GM18870 (cell line): ENCODE measurements at regions not wholly inside any gene's neighbourhood (a gene's known extent, or its start where the extent isn't known, plus 50 kb on each side); places are given as distances from the start of the nearest gene placed in this dataset.
"Not testable (repeated sequence)": the region's sequence is repeated elsewhere in the genome, so short reads cannot be mapped to it uniquely, and the experiment has no call there.

ENCODE experiments used
- ATAC-seq: cut with Tn5 transposase; IDR thresholded peaks from one replicate; pipeline ENCODE4 v1.9.1; 2021; ENCODE audit warnings: moderate library complexity; ENCODE audit not compliant: unreplicated experiment

DNA sequence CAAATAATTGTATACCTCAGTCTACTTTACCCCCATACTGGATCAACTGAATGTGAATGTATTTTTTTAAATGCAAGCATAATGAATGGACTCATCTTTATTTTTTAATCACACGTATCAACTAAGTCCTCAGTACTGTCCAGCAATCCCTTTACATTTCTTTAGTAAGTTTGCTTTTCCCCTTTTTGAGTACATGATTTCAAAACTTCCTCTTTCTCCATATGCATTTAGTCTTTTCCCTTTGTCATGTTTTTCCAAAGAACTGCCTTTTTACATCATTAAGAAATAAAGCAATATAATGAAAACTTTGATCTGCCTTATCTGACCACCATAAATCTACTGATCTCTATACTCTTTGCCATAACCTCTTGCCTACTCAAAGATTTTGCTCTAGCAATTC, 182.5 kb upstream of the AKR1E2 start:
- ATAC-seq, result no peak

GRCh38 chr10:4639960-4640359, 186.0 kb upstream of the AKR1E2 start:
- ATAC-seq, result no peak

DNA sequence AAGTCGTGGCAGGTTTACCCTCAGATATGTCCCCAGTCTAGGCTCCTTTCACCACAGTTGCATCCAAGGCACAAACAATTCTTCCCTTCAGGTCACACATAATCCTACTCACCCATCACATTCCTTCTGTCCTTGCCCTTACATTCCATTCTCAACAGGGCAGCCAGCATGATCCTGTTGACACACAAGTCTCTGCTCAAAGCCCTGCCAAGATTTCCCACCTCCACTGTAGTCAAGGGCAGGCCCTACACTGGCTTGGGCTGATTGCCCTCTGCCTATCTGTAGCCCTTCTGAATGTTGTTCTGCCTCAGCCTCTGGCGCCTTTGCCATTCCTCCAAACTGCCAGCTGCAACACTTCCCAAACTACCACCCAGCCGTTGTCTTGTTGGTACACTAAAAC, 187.9 kb upstream of the AKR1E2 start:
- ATAC-seq, result no peak

DNA sequence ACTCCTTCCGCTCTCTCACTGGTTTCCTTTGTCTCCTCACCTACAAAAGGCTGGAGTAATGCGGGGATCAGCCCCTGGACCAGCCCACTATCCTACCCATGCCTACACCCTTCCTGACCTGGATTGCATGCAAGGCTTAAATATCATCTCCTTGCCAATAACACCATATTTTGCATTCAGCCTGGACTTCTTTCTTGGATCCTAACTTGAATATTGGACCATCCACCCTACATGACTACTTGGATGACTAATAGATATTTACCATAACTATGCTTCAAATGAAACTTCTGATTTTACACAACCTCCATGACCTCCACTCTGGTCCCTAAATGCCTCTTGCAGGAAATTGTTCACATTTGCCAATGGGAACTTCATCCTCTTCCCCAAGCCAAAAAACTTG, 188.3 kb upstream of the AKR1E2 start:
- no peak for ATAC-seq

- no peak for ATAC-seq
These were observed 190.1 kb upstream of the AKR1E2 start for GRCh38 chr10:4635883-4636282.

- ATAC-seq, result no peak
These were observed 190.6 kb upstream of the AKR1E2 start for GRCh38 chr10:4635388-4635787.

- ATAC-seq, result no peak
These were observed 192.2 kb upstream of the AKR1E2 start for GRCh38 chr10:4633776-4634175.

- no peak for ATAC-seq
These were observed 192.8 kb upstream of the AKR1E2 start for GRCh38 chr10:4633186-4633585.

DNA sequence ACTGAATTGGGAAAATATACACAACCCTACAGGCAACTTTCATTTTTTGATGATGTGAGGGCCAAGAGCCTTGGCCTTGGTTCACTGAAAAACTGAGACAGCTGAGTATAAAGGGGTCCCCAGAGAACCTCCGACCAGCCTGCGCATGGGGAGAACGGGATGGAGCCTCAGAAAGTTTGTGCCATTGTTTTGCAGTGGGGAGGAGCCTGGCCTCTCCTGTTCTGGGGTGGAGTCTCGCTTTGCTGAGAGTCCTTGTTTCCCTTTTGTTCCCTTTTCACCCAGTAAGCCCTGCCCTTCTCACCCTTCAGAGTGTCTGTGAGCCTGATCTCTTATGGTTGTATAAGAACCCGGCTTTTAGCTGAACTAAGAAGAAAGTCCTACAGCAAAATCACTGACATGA, 193.2 kb upstream of the AKR1E2 start:
- no peak for ATAC-seq

DNA sequence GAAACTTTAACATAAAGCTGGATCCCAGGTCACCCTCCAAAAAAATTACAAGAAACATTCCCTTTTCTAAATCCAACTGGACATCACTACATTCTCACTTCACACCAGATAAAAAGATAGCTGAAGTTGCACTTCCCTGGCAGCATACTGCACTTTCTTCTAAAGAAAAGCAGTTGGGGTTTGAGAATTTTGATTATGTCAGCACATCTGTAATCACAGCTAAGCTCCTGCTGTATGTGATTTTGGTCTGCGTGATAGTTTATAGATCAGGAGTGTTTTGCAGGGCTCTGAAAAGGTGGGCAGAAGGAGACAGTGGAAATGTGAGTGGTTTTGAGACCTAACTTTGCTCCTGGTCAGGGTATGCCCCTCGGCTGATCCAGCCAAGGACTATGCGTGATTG, 199.1 kb upstream of the AKR1E2 start:
- ATAC-seq, result no peak

DNA sequence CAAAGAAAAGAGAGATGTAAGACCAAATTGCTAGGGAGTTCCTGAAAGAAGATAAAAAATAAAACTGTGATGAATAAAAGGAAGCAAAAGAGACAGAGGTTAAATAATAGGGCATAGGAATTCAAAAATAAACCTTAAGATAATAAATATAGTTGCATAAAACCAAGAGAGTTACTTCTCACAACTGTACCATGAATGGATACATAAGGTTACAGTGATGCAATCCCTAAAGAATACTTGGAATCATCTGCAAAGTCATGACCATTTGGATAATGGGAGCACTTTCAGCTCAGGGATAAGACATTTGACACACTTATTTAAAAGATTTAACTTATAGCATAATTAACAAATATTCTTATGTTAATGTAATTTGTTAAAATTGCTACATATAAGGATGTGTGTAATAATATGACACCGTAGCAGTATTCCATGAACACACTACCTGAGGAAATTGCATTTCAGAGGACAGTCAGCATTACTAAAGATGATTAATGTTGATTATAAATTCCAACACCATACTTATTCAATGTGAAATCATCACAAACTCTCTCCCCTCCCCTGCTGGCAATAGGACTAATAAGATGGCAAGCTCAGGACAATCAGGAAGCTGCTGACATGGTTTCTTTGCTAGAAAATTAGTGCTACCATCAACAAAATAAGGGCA, 202.1 kb upstream of the AKR1E2 start:
- no peak for ATAC-seq

DNA sequence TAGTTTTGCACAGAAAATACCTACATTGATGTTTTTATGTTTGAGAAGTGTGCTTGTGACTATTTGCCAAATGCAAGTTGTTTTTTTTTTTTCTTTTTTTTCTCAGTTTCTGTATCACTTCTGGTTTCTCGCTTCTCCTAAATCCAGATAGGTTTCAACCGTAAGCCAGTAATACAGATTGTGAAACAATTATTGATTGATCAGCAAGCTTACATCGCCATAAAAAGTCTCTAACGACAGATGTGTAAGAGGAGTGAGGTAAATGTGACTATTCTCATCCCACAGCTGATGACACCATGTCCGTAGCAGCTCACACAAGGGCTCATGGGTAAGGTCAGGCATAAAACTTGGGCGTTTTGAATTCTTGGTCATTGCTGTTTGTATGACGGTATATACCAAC, 202.8 kb upstream of the AKR1E2 start:
- ATAC-seq, result no peak

DNA sequence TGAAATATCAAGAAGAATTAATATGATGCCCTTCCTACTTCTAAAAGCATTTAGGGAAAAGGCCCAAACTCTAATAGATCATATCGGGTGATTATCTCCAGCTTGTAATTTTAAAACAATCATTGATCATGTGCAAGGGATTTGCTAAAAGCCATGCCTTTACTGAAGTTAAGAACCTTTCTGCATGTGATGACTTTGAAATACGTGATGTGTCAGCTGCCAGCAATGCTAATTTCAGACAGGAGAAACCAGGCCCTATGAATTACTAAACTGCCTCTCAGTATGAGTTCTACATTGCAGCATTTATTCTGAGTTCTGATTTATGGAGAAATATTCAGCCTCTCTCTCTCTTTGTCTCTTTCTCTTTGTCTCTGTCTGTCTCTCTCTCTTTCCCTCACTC, 203.6 kb upstream of the AKR1E2 start:
- ATAC-seq, result no peak

DNA sequence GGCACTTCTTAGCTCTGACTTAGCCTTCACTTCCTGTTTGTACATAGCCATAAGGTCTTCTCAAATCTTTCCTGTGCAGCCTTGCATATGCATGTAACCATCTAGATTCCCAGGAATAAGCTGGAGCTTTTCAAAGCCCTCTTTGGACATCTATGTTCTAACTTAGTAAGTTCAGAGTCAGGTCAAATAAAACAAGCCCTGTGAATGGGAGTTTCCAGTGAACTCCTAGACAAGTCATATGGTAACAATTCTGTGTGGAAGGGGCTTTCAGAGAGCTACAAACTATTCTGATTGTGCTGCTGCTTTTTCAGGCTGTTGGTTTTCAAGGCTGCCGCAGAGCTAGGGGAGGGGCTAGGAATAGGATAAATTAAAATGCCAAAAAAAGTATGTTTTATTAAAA, 208.4 kb upstream of the AKR1E2 start:
- no peak for ATAC-seq

DNA sequence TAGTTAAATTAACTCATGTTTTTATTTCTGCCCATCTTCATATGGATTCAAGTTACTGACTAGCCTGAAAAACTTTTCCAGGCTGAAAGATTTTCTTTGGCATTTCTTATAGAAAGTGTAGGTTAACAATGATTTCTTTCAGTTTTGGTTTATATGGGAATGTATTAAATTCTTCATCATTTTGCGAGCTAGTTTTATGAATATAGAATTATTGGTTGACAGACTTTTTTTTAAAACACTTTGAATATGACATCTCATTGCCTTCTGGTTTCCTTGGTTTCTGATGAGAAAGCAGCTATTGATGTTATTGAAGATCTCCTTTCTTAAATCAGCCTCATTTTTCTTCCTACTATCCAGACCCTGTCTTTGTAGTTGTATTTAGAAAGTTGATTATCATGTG, 211.0 kb upstream of the AKR1E2 start:
- no peak for ATAC-seq

DNA sequence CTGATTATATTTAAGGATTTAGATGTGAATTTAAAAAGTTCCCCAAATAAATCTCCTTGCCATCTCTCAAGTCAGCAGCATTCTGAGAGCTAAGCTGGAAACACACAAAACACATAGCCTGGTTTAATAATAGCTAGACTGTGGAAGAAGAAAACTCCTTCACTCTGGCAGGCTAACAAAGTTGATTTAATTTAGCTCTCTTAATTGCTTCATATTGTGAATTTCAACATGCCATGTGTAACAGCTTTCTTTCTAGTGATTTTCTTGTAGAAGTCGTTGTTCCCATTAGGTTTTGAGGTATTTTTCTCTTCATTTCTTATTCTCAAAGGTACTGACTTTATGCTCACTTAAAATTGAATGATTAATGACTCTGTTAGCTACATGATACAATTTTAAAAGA, 216.8 kb upstream of the AKR1E2 start:
- no peak for ATAC-seq

DNA sequence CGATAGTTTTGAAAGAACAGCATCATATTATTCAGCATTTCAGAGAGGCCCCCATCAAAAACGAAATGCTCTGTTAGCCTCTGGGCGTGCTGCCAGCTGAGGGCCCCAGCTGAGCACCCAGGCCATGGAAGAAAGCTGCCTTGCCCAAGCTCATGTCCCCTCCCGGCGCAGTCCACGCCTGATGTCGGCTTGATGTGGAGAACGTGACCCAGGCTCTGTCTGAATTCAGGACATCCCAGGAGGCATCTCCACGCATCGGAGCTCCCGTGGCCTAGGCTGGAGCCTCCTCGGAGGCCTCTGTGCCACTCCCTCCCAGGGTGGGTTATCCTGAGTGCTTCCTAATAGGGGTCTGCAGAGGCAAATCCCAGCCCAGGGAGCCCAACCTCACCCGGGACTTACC, 218.3 kb upstream of the AKR1E2 start:
- ATAC-seq, result no peak

DNA sequence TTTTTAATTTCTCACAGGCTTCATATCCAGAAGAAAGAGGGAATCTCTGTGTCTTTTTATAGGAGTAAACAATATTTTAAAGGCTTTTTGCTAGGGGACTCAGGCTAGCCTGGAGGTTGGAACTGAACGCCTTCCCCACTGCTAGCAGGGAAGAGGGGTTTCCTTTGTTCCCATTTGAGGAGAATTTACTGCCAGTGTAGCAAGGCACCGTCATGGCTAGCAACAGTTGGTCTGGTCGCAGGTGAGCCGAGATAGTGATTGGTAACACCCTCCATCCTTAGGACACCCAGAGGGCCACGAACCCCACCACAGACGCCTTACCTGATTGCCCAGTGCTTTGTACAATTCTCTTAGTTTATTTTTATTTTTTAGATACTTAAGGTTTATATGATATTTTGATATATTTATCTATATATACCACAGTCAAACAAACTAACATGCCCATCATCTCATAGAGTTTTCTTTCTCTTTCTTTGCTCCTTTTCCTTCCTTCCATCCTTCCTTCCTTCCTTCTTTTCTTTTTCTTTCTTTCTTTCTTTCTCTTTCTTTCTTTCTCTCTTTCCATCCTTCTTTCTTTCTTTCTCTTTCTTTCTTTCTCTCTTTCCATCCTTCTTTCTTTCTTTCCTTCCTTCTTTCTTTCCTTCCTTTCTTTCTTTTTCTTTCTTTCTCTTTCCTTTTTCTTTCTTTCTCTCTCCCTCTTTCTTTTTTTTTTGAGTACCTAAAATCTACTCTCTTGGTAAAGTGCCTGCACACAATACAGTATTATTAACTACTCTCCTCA, 219.0 kb upstream of the AKR1E2 start:
- ATAC-seq, result no peak

DNA sequence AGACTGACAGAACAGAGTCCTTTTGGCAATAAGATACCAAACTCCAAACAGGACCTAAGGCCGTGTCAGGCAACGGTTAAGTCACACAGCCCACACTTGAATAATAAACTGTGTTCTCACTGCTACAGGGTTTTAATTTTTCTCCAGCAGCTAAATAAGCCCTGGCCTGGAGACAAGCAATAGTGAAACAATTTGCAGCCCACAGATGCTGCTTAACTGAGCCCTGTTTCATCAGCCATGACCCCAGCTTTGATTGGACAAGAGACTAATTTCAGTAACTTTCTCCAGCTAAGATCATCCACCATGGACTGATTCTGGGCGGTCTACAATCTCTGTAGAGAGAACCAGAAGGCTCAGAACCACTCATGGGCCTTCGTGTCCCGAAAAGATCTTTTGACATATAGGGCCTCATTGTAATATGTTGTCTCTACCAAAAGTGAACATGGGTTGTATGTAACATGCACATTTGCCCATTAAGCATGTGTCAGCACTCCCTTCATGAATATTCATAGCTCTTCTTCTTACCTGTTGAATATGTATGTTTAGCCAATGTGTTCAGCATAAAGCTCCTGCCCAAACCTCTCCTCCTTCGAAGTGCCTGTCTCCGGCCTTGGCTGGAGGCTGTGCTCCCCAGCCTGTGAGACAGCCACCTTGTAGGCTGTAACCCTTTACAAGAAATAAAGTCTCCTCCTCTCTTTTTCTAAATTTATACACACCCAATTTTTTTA, 223.1 kb upstream of the AKR1E2 start:
- no peak for ATAC-seq

DNA sequence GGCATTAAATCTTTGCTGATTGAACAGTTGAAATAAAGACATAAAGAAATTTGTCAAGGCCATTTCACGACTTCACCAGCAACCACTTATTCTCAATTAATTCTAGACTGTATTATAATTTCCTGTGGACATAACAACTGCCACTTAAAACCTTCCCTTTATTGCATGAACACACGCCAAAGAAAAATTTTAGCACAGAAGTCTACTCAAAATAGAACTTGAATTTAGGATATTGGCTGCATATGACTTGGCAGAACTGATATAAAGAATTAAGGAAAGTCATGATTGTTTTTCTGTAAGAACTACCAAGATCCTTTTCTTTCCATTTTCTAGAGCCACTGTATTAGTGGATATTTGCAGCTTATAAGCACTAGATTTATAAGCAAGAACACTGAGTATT, 226.5 kb upstream of the AKR1E2 start:
- no peak for ATAC-seq

DNA sequence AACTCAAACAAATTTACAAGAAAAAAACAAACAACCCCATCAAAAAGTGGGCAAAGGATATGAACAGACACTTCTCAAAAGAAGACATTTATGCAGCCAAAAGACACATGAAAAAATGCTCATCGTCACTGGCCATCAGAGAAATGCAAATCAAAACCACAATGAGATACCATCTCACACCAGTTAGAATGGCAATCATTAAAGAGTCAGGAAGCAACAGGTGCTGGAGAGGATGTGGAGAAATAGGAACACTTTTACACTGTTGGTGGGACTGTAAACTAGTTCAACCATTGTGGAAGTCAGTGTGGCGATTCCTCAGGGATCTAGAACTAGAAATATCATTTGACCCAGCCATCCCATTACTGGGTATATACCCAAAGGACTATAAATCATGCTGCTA, 228.1 kb upstream of the AKR1E2 start:
- not testable (repeated sequence) for ATAC-seq

- no peak for ATAC-seq
These were observed 229.1 kb upstream of the AKR1E2 start for GRCh38 chr10:4596951-4597350.
